RWPE2 (cell line): ENCODE measurements at regions not wholly inside any gene's neighbourhood (a gene's known extent, or its start where the extent isn't known, plus 50 kb on each side); places are given as distances from the start of the nearest gene placed in this dataset.

Source experiments
- ATAC-seq: fragments of 200-7000 bp; cut with Tn5 transposase; 3 replicates; pipeline ENCODE4 v1.9.1; 2021; ENCODE audit warnings: low read depth
- DNase-seq: peaks from one replicate; pipeline ENCODE4 v3.0.0-alpha.2; 2020; ENCODE audit warnings: low spot score
- H3K27ac ChIP-seq: fragments of 450-650 bp; 2 replicates; pipeline ENCODE4 v1.5.1; 2017; ENCODE audit warnings: mild to moderate bottlenecking; ENCODE audit not compliant: poor library complexity, severe bottlenecking
- H3K27me3 ChIP-seq: fragments of 250-450 bp; sonication (Bioruptor Pico); 2 replicates; pipeline ENCODE4 v1.5.1; 2021; ENCODE audit warnings: mild to moderate bottlenecking, moderate library complexity; ENCODE audit not compliant: insufficient read depth, poor library complexity, severe bottlenecking
- H3K36me3 ChIP-seq: fragments of 250-450 bp; sonication (Bioruptor Pico); 2 replicates; pipeline ENCODE4 v1.5.1; 2020; ENCODE audit warnings: low read depth, mild to moderate bottlenecking, moderate library complexity
- H3K4me1 ChIP-seq: fragments of 250-450 bp; sonication (Bioruptor Pico); 2 replicates; pipeline ENCODE4 v1.5.1; 2021; ENCODE audit warnings: mild to moderate bottlenecking, moderate library complexity; ENCODE audit not compliant: insufficient read depth, poor library complexity, severe bottlenecking
- H3K4me3 ChIP-seq: fragments of 250-450 bp; sonication (Bioruptor Pico); 2 replicates; pipeline ENCODE4 v1.5.1; 2021; ENCODE audit warnings: mild to moderate bottlenecking, moderate library complexity; ENCODE audit not compliant: severe bottlenecking
- H3K9me3 ChIP-seq: fragments of 250-450 bp; sonication (Bioruptor Pico); 2 replicates; pipeline ENCODE4 v1.5.1; 2021; ENCODE audit warnings: mild to moderate bottlenecking, moderate library complexity; ENCODE audit not compliant: severe bottlenecking
- CTCF ChIP-seq: fragments of 450-650 bp; IDR thresholded peaks from one replicate; pipeline ENCODE4 v1.5.1; 2017; ENCODE audit warnings: mild to moderate bottlenecking, moderate library complexity; ENCODE audit not compliant: poor library complexity, severe bottlenecking

DNA sequence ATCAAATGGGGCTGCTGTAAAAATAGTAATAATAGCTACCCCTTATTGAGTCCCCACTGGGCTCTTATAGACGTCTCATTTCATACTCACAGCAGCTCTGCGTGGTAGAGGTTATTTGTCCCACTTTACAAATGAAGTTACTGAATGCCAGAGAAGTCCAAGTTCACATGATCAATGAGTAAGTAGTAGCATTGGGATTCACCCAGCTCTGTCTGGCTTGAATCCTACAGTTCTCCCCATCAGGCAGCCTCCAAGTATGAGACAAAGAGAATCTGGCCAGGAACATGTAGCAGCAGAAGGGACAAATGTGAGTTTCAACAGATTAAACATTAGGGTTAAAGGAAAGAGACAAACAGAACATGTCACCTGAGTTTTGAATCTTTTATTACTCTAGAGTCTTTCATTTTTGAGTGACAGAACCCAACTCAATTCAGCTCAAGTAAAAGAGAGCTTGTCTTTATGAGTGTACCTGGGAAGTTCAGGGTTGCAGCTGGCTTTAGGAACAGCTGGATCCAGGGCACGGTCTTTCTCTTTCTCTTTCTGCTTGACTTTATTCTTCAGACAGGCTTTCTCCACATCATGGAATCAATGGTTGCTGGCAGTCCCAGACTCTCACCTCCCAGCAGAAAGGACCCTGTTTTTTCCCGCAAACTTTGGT is 64.1 kb upstream of the JDP2 start:
- Histone ChIP-seq H3K27ac (no peak overlapping the region), H3K4me1 (no peaks in the 10 kb centered on the region), H3K27me3 (peaks cover 10% of the 10 kb centered on the region), H3K36me3 (no peaks in the 10 kb centered on the region), H3K4me3 (no peak overlapping the region), H3K9me3 (no peaks in the 10 kb centered on the region)
- no peak for ATAC-seq
- no peak for TF ChIP-seq CTCF
- DNase-seq: no peak

- ATAC-seq: no peak
Observed at GRCh38 chr14:75365116-75365515, 62.7 kb upstream of the JDP2 start.

DNA sequence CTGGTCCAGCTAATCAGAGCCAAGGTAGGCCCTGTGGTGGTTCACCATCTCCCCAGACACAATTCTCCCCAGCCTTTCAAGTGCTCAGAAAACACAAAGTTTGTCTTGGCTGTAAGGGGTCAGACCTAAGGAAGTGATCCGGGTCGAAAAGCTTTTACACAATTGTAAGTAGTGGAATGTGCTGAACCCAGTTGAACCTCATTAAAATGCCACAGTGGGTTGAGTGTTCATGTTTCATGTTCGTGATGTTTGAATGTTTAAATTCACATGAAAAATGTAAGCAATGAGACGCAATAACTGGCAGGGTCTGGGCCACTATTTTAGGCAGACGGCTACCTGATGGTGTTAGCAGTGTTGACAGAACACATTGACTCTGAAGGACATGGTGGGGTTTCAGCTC is 60.9 kb upstream of the JDP2 start:
- DNase-seq: no peak
- Histone ChIP-seq H3K4me1 (no peaks in the 10 kb centered on the region), H3K27ac (no peak overlapping the region), H3K27me3 (peaks cover 10% of the 10 kb centered on the region), H3K9me3 (no peaks in the 10 kb centered on the region), H3K4me3 (no peak overlapping the region), H3K36me3 (no peaks in the 10 kb centered on the region)
- no peak for ATAC-seq
- no peak for TF ChIP-seq CTCF

More at GRCh38 chr14:75365116-75365515, 62.7 kb upstream of the JDP2 start:
- H3K4me3 ChIP-seq: no peak overlapping the region
- H3K9me3 ChIP-seq: no peaks in the 10 kb centered on the region
- no peaks in the 10 kb centered on the region for H3K4me1 ChIP-seq
- TF ChIP-seq CTCF: no peak
- no peaks in the 10 kb centered on the region for H3K36me3 ChIP-seq
- DNase-seq: no peak
- peaks cover 10% of the 10 kb centered on the region for H3K27me3 ChIP-seq
- no peak overlapping the region for H3K27ac ChIP-seq

- Histone ChIP-seq H3K27ac (no peak overlapping the region), H3K27me3 (peaks cover 10% of the 10 kb centered on the region)
Observed at GRCh38 chr14:75368333-75368732, 59.5 kb upstream of the JDP2 start.

More at GRCh38 chr14:75368333-75368732, 59.5 kb upstream of the JDP2 start:
- H3K36me3 ChIP-seq: no peaks in the 10 kb centered on the region
- no peak overlapping the region for H3K4me3 ChIP-seq
- no peak for TF ChIP-seq CTCF
- DNase-seq: no peak
- no peaks in the 10 kb centered on the region for H3K4me1 ChIP-seq
- no peak for ATAC-seq
- H3K9me3 ChIP-seq: no peaks in the 10 kb centered on the region
